GM10266 (cell line): ENCODE measurements at regions not wholly inside any gene's neighbourhood (a gene's known extent, or its start where the extent isn't known, plus 50 kb on each side); places are given as distances from the start of the nearest gene placed in this dataset.

Experiments
- DNase-seq: peaks from one replicate; pipeline ENCODE4 v3.0.0; 2012; ENCODE audit errors: extremely low spot score
- CTCF ChIP-seq: IDR thresholded peaks from 2 replicates; pipeline ENCODE4 v1.5.1; 2012; ENCODE audit warnings: mild to moderate bottlenecking, low read depth; ENCODE audit not compliant: control insufficient read depth, insufficient read depth; ENCODE audit errors: missing control alignments

GRCh38 chr2:220127311-220127710 lies 499.9 kb downstream of the SLC4A3 start:
- TF ChIP-seq CTCF = no peak
- no peak for DNase-seq

GRCh38 chr2:220127876-220128275 lies 500.4 kb downstream of the SLC4A3 start:
- DNase-seq = no peak
- TF ChIP-seq CTCF = no peak

GRCh38 chr2:220129391-220129790 lies 502.0 kb downstream of the SLC4A3 start:
- no peak for DNase-seq
- TF ChIP-seq CTCF = no peak

GRCh38 chr2:220134756-220135534 lies 507.5 kb downstream of the SLC4A3 start:
- no peak for TF ChIP-seq CTCF
- DNase-seq = no peak

- no peak for TF ChIP-seq CTCF
- DNase-seq = no peak
Observed at GRCh38 chr2:220143336-220143735, 515.9 kb downstream of the SLC4A3 start.

GRCh38 chr2:220144411-220144810 lies 517.0 kb downstream of the SLC4A3 start:
- TF ChIP-seq CTCF = no peak
- no peak for DNase-seq

- no peak for DNase-seq
- no peak for TF ChIP-seq CTCF
Observed at GRCh38 chr2:220147161-220148038, 520.0 kb downstream of the SLC4A3 start.
